NT2/D1 (cell line): ENCODE measurements at regions not wholly inside any gene's neighbourhood (a gene's known extent, or its start where the extent isn't known, plus 50 kb on each side); places are given as distances from the start of the nearest gene placed in this dataset.

ENCODE experiments used
- DNase-seq: peaks from one replicate; pipeline ENCODE4 v3.0.0-alpha.2; 2011; ENCODE audit warnings: low read depth, low spot score
- H3K27me3 ChIP-seq: 2 replicates; pipeline ENCODE4 v1.6.0; 2011; ENCODE audit warnings: mild to moderate bottlenecking; ENCODE audit not compliant: insufficient read length, insufficient read depth
- H3K36me3 ChIP-seq: 2 replicates; pipeline ENCODE4 v1.6.1; 2011; ENCODE audit warnings: mild to moderate bottlenecking, low read length, mixed read lengths; ENCODE audit not compliant: insufficient read depth, insufficient read length
- H3K4me1 ChIP-seq: 2 replicates; pipeline ENCODE4 v1.5.1; 2011; ENCODE audit not compliant: insufficient read depth, insufficient read length
- H3K4me3 ChIP-seq: 2 replicates; pipeline ENCODE4 v1.5.1; 2011; ENCODE audit warnings: low read depth; ENCODE audit not compliant: insufficient read length
- H3K9ac ChIP-seq: 2 replicates; pipeline ENCODE4 v1.6.0; 2011; ENCODE audit warnings: low read depth; ENCODE audit not compliant: insufficient read length
- H3K9me3 ChIP-seq: 2 replicates; pipeline ENCODE4 v1.5.1; 2011; ENCODE audit warnings: mild to moderate bottlenecking, low read length; ENCODE audit not compliant: insufficient read depth
- SUZ12 ChIP-seq: IDR thresholded peaks from 2 replicates; pipeline ENCODE4 v1.6.1; 2011; ENCODE audit not compliant: insufficient read length, insufficient read depth; ENCODE audit errors: extremely low read depth
- YY1 ChIP-seq: IDR thresholded peaks from 2 replicates; pipeline ENCODE4 v1.6.1; 2011; ENCODE audit not compliant: insufficient read length, insufficient read depth
- ZNF274 ChIP-seq: IDR thresholded peaks from 2 replicates; pipeline ENCODE4 v1.6.1; 2011; ENCODE audit warnings: mild to moderate bottlenecking, low read depth, low read length

DNA sequence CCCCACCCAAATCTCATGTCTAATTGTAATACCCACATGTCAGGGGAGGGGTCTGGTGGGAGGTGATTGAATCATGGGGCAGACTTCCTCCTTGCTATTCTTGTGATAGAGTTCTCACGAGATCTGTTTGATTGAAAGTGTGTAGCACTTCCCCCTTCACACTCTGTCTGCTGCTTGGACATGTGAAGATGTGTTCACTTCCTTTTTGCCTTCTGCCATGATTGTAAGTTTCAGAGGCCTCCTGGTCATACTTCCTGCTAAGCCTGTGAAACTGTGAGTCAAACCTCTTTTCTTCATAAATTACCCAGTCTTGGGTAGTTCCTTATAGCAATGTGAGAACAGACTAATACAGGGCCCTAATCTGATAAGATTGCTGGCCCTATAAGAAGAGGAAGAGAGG lies 1514.8 kb downstream of the RPA4 start:
- no peak for DNase-seq
- TF ChIP-seq SUZ12: no peak
- TF ChIP-seq YY1: no peak
- TF ChIP-seq ZNF274: no peak
- H3K36me3 ChIP-seq: no peaks in the 10 kb centered on the region
- H3K27me3 ChIP-seq: no peaks in the 10 kb centered on the region
- no peak overlapping the region for H3K9ac ChIP-seq
- H3K9me3 ChIP-seq: peaks cover 8% of the 10 kb centered on the region; the same call in 1 of the 2 replicates
- H3K4me3 ChIP-seq: no peak overlapping the region
- no peaks in the 10 kb centered on the region for H3K4me1 ChIP-seq

DNA sequence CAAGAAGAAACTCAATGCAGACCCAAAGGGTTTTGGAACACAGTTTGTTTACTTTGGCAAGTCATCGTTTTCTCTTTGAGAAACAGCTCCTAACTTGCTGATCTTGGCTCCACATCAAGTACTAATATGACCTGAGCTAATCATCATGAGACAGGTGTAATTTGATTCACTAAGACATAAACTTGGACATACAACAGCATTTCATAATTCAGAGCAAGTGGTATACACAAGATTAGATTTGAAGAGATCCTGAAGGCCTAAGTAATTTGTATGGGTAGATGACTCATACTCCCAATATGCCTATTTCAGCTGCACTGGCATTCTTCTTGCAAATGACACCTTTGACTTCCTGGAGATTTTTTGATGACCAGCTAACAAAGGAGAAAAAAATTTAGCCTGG lies 1521.7 kb downstream of the RPA4 start:
- no peak for DNase-seq

DNA sequence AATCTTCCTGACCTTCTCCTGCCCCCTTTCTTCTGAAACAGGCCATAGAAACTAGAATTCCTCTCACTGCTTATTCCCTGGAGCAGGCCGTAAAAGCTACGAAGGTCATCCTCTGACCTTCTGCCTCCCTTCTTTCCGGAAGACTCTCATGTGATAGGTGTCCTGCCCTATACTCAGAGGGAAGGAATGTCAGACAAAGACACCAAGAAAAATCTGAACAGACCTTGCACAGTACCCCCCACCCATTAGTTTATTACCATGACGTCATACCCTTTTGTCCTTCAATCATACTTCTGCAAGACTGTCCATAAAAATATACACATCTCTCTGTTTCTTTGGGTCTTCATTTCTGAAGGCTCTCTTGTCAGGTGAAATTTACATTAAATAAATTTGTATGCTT lies 1523.9 kb downstream of the RPA4 start:
- Histone ChIP-seq H3K27me3 (no peaks in the 10 kb centered on the region), H3K4me3 (no peak overlapping the region), H3K36me3 (no peaks in the 10 kb centered on the region), H3K9me3 (no peaks in the 10 kb centered on the region), H3K9ac (no peak overlapping the region), H3K4me1 (no peaks in the 10 kb centered on the region)
- TF ChIP-seq ZNF274 (no peak), YY1 (no peak), SUZ12 (no peak)
- DNase-seq: no peak

More for the DNA sequence above, 1521.7 kb downstream of the RPA4 start:
- no peak for TF ChIP-seq ZNF274
- Histone ChIP-seq H3K9ac (no peak overlapping the region), H3K36me3 (no peaks in the 10 kb centered on the region), H3K4me3 (no peak overlapping the region), H3K27me3 (no peaks in the 10 kb centered on the region), H3K4me1 (no peaks in the 10 kb centered on the region), H3K9me3 (no peaks in the 10 kb centered on the region)

DNA sequence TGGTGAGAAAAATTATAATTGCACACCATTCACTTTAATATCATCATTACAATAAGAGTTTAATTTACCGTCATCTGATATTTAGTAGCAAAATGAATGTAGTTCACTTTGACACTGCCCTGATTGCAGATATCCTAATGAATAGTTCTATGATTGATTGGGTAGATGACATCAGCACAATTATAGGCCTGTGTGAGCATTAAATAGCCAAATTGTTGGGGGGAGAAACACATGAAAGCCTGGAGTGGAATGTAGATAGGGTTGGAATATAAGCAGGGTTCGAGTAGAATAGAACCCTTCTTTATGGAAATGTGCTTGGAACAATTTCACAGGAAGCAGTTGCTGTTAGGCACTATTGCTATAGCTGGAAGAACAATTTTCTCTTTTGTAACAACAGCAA lies 1526.2 kb downstream of the RPA4 start:
- no peak for DNase-seq
- Histone ChIP-seq H3K27me3 (no peaks in the 10 kb centered on the region), H3K4me3 (no peak overlapping the region), H3K36me3 (no peaks in the 10 kb centered on the region), H3K9ac (no peak overlapping the region), H3K9me3 (peaks cover 10% of the 10 kb centered on the region; the same call in 1 of the 2 replicates), H3K4me1 (no peaks in the 10 kb centered on the region)
- TF ChIP-seq SUZ12: no peak
- no peak for TF ChIP-seq ZNF274
- no peak for TF ChIP-seq YY1

DNA sequence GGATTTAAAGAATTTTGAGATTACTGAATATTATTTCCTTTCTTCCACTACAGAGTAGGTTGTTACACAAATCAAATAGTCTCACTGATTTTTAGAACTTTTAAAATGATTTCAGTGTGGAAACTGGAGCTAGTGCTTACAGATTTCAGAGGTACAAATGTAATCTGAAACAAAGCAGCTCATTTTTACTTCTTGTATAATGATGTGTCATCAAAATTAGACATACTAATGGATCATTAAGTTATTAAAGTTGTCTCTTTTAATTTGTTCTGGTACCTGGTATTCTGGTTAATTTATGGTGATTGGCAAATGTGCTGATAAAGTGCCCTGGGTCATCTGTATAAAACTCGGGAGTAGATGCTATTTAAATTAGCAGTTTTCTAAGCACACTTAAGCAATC lies 1528.3 kb downstream of the RPA4 start:
- Histone ChIP-seq H3K36me3 (no peaks in the 10 kb centered on the region), H3K27me3 (no peaks in the 10 kb centered on the region), H3K9me3 (peaks cover 13% of the 10 kb centered on the region; the same call in 1 of the 2 replicates), H3K9ac (no peak overlapping the region), H3K4me3 (no peak overlapping the region), H3K4me1 (no peaks in the 10 kb centered on the region)
- DNase-seq: no peak
- TF ChIP-seq SUZ12 (no peak), YY1 (no peak), ZNF274 (no peak)

DNA sequence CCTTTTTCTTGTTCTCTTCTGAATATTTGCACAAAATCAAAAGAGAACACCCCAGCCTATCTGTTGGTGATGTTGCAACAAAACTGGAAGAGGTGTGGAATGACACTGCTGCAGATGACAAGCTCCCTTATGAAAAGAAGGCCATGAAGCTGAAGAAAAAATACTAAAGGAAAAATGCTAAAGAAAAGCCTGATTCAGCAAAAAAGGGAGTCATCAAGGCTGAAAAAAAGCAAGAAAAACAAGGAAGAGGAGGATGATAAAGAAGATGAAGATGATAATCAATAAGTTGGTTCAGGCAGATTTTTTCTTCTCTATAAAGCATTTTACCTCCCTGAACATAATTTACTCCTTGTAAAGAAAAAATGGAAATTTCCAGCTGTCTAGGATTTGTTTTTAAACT lies 1538.8 kb downstream of the RPA4 start:
- no peak overlapping the region for H3K4me3 ChIP-seq

DNA sequence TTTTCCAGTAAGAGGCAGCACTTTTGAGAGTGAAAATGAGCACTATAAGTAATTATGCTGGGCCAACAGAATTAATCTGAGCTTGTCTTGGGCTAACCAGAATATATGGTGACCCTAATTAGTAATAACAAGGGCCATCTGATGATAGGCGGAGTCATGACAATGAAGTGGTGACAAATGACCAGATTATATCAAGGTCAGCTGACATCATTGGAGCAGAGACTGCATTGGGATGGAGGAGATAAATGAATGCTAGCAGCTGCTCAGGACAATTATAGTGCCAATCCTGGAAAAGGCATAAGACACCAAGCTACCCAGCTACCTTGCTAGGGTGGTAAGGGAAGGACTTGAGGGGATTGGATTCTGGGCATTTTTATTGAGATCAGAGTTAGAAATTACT lies 1548.7 kb downstream of the RPA4 start:
- H3K9ac ChIP-seq: no peak overlapping the region
- H3K36me3 ChIP-seq: no peaks in the 10 kb centered on the region
- H3K27me3 ChIP-seq: no peaks in the 10 kb centered on the region
- no peaks in the 10 kb centered on the region for H3K4me1 ChIP-seq
- no peaks in the 10 kb centered on the region for H3K9me3 ChIP-seq
- TF ChIP-seq ZNF274: no peak
- no peak for TF ChIP-seq YY1
- TF ChIP-seq SUZ12: no peak
- DNase-seq: no peak
- no peak overlapping the region for H3K4me3 ChIP-seq

More for the DNA sequence above, 1538.8 kb downstream of the RPA4 start:
- no peaks in the 10 kb centered on the region for H3K27me3 ChIP-seq
- H3K9ac ChIP-seq: no peak overlapping the region
- no peaks in the 10 kb centered on the region for H3K4me1 ChIP-seq
- H3K9me3 ChIP-seq: no peaks in the 10 kb centered on the region
- DNase-seq: no peak
- TF ChIP-seq SUZ12 (no peak), YY1 (no peak), ZNF274 (no peak)
- H3K36me3 ChIP-seq: no peaks in the 10 kb centered on the region

DNA sequence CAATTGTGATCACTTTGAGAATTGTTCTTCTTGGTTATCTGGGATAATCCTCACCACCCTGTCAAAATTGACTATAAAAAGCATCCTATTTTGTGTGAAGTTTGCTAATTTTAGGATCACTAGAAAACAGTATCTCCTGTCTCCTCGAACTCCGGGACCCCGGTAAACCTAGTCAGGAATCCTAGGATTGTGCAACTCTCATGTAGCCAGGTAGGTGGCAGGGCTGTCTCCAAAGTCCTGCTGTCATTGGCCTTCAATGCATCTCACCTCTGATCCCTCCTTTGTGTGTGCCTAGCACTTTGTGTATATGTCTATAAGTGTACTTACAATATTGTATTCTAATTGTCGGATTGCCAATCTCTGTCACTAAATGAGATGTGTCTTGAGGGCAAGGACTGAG lies 1564.8 kb downstream of the RPA4 start:
- Histone ChIP-seq H3K27me3 (no peaks in the 10 kb centered on the region), H3K9me3 (no peaks in the 10 kb centered on the region), H3K4me1 (no peaks in the 10 kb centered on the region), H3K4me3 (no peak overlapping the region), H3K9ac (no peak overlapping the region), H3K36me3 (no peaks in the 10 kb centered on the region)
- no peak for DNase-seq
- TF ChIP-seq SUZ12 (no peak), YY1 (no peak), ZNF274 (no peak)
